ENCODE measurements at regions not wholly inside any gene's neighbourhood (a gene's known extent, or its start where the extent isn't known, plus 50 kb on each side); places are given as distances from the start of the nearest gene placed in this dataset.

DNA sequence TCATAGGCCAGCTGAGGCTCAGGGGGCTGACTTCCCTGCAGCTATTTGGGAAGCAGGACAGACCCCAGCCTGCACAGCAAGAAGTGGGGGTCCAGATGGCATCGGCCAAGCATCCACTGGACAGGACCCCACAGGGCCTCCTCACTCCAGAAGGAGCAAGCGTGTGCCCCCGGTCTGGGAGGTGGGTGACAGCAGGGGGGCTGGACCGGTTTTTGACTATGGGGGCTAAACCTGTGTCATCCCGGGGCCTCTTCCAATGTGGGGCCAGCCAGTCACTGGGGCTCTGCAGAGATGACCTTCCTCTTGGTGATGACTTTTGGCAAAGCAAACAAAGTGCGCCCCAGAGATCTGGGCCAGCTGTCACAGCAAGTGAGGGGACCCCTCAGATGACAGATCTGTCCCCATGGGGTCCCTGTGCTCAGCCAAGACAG is 163.9 kb downstream of the OLFM1 start:
- BruUV-seq (replicated peaks) = no TSS peak
- ChIA-PET CTCF (no interaction called here), POLR2A (no interaction called here)
- no peak overlapping the region for H3K4me3 ChIP-seq (ENCODE audit: low read depth in 2 of 2, low read length in 2 of 2)
- no peaks in the 10 kb centered on the region for H3K4me1 ChIP-seq (ENCODE audit: control insufficient read depth, insufficient read depth, low read length)
- H3K9me3 ChIP-seq (ENCODE audit: control insufficient read depth, insufficient read depth, low read depth, low read length) = no peaks in the 10 kb centered on the region
- DNase-seq (ENCODE audit: low read depth, low spot score) (no peak), ATAC-seq (no peak)
- no peaks in the 10 kb centered on the region for H3K36me3 ChIP-seq (ENCODE audit: control insufficient read depth, insufficient read depth, low read length)
- H3K27ac ChIP-seq (ENCODE audit: low read length) = no peak overlapping the region
- no peaks in the 10 kb centered on the region; the same call in 1 of the 2 replicates for H3K27me3 ChIP-seq (ENCODE audit: control insufficient read depth, insufficient read depth, low read length)
- in situ Hi-C loops (cut with HindIII; ENCODE audit: low pct_unique_long_range_greater_than_20kb, low sequenced_read_pairs) (no loop called here), intact Hi-C loops (cut with micrococcal nuclease; ENCODE audit: unreplicated experiment) (no loop called here)
- TF ChIP-seq SIN3A (IDR thresholded peaks at IDR 0.05; ENCODE audit: borderline replicate concordance, insufficient read depth, low read depth, low read length) (no peak), POLR2AphosphoS5 (IDR thresholded peaks at IDR 0.05; ENCODE audit: low read depth, low read length) (no peak), TCF7L2 (IDR thresholded peaks at IDR 0.05; ENCODE audit: low read depth, low read length) (no peak)
- TF ChIP-seq, protein P1, sequence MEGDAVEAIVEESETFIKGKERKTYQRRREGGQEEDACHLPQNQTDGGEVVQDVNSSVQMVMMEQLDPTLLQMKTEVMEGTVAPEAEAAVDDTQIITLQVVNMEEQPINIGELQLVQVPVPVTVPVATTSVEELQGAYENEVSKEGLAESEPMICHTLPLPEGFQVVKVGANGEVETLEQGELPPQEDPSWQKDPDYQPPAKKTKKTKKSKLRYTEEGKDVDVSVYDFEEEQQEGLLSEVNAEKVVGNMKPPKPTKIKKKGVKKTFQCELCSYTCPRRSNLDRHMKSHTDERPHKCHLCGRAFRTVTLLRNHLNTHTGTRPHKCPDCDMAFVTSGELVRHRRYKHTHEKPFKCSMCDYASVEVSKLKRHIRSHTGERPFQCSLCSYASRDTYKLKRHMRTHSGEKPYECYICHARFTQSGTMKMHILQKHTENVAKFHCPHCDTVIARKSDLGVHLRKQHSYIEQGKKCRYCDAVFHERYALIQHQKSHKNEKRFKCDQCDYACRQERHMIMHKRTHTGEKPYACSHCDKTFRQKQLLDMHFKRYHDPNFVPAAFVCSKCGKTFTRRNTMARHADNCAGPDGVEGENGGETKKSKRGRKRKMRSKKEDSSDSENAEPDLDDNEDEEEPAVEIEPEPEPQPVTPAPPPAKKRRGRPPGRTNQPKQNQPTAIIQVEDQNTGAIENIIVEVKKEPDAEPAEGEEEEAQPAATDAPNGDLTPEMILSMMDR (IDR thresholded peaks at IDR 0.05) = no peak
- TF ChIP-seq, protein P2, sequence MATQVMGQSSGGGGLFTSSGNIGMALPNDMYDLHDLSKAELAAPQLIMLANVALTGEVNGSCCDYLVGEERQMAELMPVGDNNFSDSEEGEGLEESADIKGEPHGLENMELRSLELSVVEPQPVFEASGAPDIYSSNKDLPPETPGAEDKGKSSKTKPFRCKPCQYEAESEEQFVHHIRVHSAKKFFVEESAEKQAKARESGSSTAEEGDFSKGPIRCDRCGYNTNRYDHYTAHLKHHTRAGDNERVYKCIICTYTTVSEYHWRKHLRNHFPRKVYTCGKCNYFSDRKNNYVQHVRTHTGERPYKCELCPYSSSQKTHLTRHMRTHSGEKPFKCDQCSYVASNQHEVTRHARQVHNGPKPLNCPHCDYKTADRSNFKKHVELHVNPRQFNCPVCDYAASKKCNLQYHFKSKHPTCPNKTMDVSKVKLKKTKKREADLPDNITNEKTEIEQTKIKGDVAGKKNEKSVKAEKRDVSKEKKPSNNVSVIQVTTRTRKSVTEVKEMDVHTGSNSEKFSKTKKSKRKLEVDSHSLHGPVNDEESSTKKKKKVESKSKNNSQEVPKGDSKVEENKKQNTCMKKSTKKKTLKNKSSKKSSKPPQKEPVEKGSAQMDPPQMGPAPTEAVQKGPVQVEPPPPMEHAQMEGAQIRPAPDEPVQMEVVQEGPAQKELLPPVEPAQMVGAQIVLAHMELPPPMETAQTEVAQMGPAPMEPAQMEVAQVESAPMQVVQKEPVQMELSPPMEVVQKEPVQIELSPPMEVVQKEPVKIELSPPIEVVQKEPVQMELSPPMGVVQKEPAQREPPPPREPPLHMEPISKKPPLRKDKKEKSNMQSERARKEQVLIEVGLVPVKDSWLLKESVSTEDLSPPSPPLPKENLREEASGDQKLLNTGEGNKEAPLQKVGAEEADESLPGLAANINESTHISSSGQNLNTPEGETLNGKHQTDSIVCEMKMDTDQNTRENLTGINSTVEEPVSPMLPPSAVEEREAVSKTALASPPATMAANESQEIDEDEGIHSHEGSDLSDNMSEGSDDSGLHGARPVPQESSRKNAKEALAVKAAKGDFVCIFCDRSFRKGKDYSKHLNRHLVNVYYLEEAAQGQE (IDR thresholded peaks at IDR 0.05; ENCODE audit: insufficient read depth in 1 of 2, low read depth in 2 of 2, low read length in 1 of 2) = no peak

DNA sequence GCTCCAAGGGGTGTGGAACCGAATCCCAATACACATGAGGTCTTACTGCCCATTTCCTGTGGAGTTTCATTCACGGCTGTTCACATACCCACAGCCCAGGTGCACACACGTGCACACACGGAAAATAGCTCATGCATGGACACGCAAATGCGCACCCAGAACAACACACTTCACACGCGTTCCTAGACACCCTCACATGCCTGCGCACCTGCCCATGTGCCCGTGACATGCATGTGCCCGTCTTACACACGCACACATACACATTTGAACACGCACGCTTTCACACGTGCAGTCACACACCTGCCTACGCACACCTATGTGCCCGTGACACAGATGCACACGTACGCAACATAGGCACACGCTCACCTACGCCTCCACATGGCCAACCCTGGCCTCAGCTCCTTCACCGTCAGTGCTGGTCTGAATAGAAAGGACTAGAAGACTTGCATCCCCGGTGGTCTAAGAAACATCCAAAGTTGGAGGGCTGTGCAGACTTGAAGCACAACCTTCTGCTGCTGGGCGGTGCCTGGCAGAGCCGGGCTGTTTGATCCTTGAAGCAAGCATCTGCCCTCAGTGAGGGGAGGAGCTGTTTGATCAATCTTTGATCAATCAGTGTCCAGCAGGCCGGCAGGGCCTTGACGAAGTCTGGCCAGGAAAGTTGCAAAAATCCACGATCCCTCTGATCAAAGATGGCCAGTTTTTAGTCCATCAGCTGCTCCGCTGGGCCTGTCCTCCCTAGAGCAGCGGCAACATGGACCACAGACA is 164.7 kb downstream of the OLFM1 start:
- BruUV-seq (replicated peaks) = no TSS peak
- ATAC-seq = no peak
- no peak for DNase-seq (ENCODE audit: low read depth, low spot score)
- Histone ChIP-seq H3K27ac (ENCODE audit: low read length) (no peak overlapping the region), H3K36me3 (ENCODE audit: control insufficient read depth, insufficient read depth, low read length) (no peaks in the 10 kb centered on the region), H3K4me3 (ENCODE audit: low read depth in 2 of 2, low read length in 2 of 2) (no peak overlapping the region), H3K4me1 (ENCODE audit: control insufficient read depth, insufficient read depth, low read length) (no peaks in the 10 kb centered on the region), H3K27me3 (ENCODE audit: control insufficient read depth, insufficient read depth, low read length) (no peaks in the 10 kb centered on the region; the same call in 1 of the 2 replicates), H3K9me3 (ENCODE audit: control insufficient read depth, insufficient read depth, low read depth, low read length) (no peaks in the 10 kb centered on the region)
- ChIA-PET CTCF (no interaction called here), POLR2A (no interaction called here)
- intact Hi-C loops (cut with micrococcal nuclease; ENCODE audit: unreplicated experiment) (no loop called here), in situ Hi-C loops (cut with HindIII; ENCODE audit: low pct_unique_long_range_greater_than_20kb, low sequenced_read_pairs) (no loop called here)
- TF ChIP-seq TCF7L2 (IDR thresholded peaks at IDR 0.05; ENCODE audit: low read depth, low read length) (no peak), POLR2AphosphoS5 (IDR thresholded peaks at IDR 0.05; ENCODE audit: low read depth, low read length) (no peak)
- TF ChIP-seq, protein P2 (IDR thresholded peaks at IDR 0.05; ENCODE audit: insufficient read depth in 1 of 2, low read depth in 2 of 2, low read length in 1 of 2) = no peak
